H9 (cell line): ENCODE measurements at regions not wholly inside any gene's neighbourhood (a gene's known extent, or its start where the extent isn't known, plus 50 kb on each side); places are given as distances from the start of the nearest gene placed in this dataset.

Source experiments
- DNase-seq: peaks from one replicate; pipeline ENCODE4 v3.0.0-alpha.2; 2017
- H2AFZ ChIP-seq: one replicate; pipeline ENCODE4 v1.6.1; 2013; ENCODE audit warnings: mild to moderate bottlenecking, low read length, control low read depth, moderate library complexity
- H2AK5ac ChIP-seq: 2 replicates; pipeline ENCODE4 v1.6.1; 2013; ENCODE audit warnings: low read length, control low read depth, mixed read lengths; ENCODE audit not compliant: insufficient read length
- H2BK120ac ChIP-seq: one replicate; pipeline ENCODE4 v1.6.1; 2013; ENCODE audit warnings: low read depth, mild to moderate bottlenecking, low read length, control low read depth, inconsistent platforms; ENCODE audit not compliant: poor library complexity, severe bottlenecking
- H2BK12ac ChIP-seq: 2 replicates; pipeline ENCODE4 v1.6.1; 2013; ENCODE audit warnings: low read length, control low read depth, mixed read lengths, low read depth; ENCODE audit not compliant: insufficient read length
- H2BK15ac ChIP-seq: 2 replicates; pipeline ENCODE4 v1.6.1; 2013; ENCODE audit warnings: low read depth, low read length, control low read depth
- H2BK20ac ChIP-seq: one replicate; pipeline ENCODE4 v1.6.1; 2013; ENCODE audit warnings: low read depth, mild to moderate bottlenecking, low read length, control low read depth, inconsistent platforms; ENCODE audit not compliant: poor library complexity, severe bottlenecking
- H2BK5ac ChIP-seq: 2 replicates; pipeline ENCODE4 v1.6.1; 2013; ENCODE audit warnings: low read length, control low read depth, mixed read lengths; ENCODE audit not compliant: insufficient read length
- H3K14ac ChIP-seq: 2 replicates; pipeline ENCODE4 v1.6.1; 2013; ENCODE audit warnings: low read length, control low read depth; ENCODE audit not compliant: insufficient read depth
- H3K18ac ChIP-seq: 2 replicates; pipeline ENCODE4 v1.6.1; 2013; ENCODE audit warnings: low read depth, mild to moderate bottlenecking, mixed read lengths, low read length, control low read depth; ENCODE audit not compliant: insufficient read length
- H3K23ac ChIP-seq: 2 replicates; pipeline ENCODE4 v1.6.1; 2013; ENCODE audit warnings: low read length, control low read depth, mixed read lengths, low read depth; ENCODE audit not compliant: insufficient read length
- H3K23me2 ChIP-seq: 2 replicates; pipeline ENCODE4 v1.6.1; 2013; ENCODE audit warnings: low read depth, mild to moderate bottlenecking, mixed read lengths, low read length, control low read depth; ENCODE audit not compliant: insufficient read length, poor library complexity, severe bottlenecking
- H3K27ac ChIP-seq: 2 replicates; pipeline ENCODE4 v1.5.1; 2013; ENCODE audit warnings: low read length, control low read depth, mixed read lengths, low read depth; ENCODE audit not compliant: insufficient read length
- H3K27me3 ChIP-seq: 2 replicates; pipeline ENCODE4 v1.6.1; 2013; ENCODE audit warnings: low read length, control low read depth, inconsistent platforms; ENCODE audit not compliant: insufficient read depth
- H3K4ac ChIP-seq: 2 replicates; pipeline ENCODE4 v1.6.1; 2013; ENCODE audit warnings: low read depth, mild to moderate bottlenecking, control low read depth, inconsistent platforms, low read length, moderate library complexity
- H3K4me1 ChIP-seq: 2 replicates; pipeline ENCODE4 v1.6.1; 2013; ENCODE audit warnings: low read length, control low read depth, inconsistent platforms; ENCODE audit not compliant: insufficient read depth
- H3K4me2 ChIP-seq: 2 replicates; pipeline ENCODE4 v1.6.1; 2013; ENCODE audit warnings: low read length, control low read depth, mixed read lengths; ENCODE audit not compliant: insufficient read length, insufficient read depth
- H3K56ac ChIP-seq: 2 replicates; pipeline ENCODE4 v1.6.1; 2013; ENCODE audit warnings: low read depth, mild to moderate bottlenecking, mixed read lengths, low read length, control low read depth; ENCODE audit not compliant: insufficient read length
- H3K79me1 ChIP-seq: 2 replicates; pipeline ENCODE4 v1.6.1; 2013; ENCODE audit warnings: low read depth, mild to moderate bottlenecking, moderate library complexity, low read length, control low read depth, inconsistent platforms; ENCODE audit not compliant: insufficient read depth, poor library complexity, severe bottlenecking
- H3K79me2 ChIP-seq: 2 replicates; pipeline ENCODE4 v1.6.1; 2013; ENCODE audit warnings: low read length, control low read depth, inconsistent platforms; ENCODE audit not compliant: insufficient read depth
- H3K9ac ChIP-seq: 2 replicates; pipeline ENCODE4 v1.6.1; 2013; ENCODE audit warnings: low read length, control low read depth, mixed read lengths; ENCODE audit not compliant: insufficient read length; ENCODE audit errors: extremely low read depth
- H3K9me3 ChIP-seq: one replicate; pipeline ENCODE4 v1.6.1; 2013; ENCODE audit warnings: low read depth, low read length, inconsistent platforms; ENCODE audit not compliant: control insufficient read depth
- H3T11ph ChIP-seq: one replicate; pipeline ENCODE4 v1.6.1; 2013; ENCODE audit warnings: mild to moderate bottlenecking, low read length, control low read depth, inconsistent platforms
- H4K20me1 ChIP-seq: one replicate; pipeline ENCODE4 v1.6.1; 2013; ENCODE audit not compliant: control insufficient read depth, insufficient read length, insufficient read depth
- H4K5ac ChIP-seq: 2 replicates; pipeline ENCODE4 v1.6.1; 2013; ENCODE audit warnings: low read depth, mild to moderate bottlenecking, mixed read lengths, low read length, control low read depth; ENCODE audit not compliant: insufficient read length
- H4K8ac ChIP-seq: replicated peaks from 2 replicates; pipeline ENCODE4 v1.6.1; 2013; ENCODE audit warnings: low read length, control low read depth, mixed read lengths, low read depth; ENCODE audit not compliant: insufficient read length
- H4K91ac ChIP-seq: 2 replicates; pipeline ENCODE4 v1.6.1; 2013; ENCODE audit warnings: low read depth, mild to moderate bottlenecking, moderate library complexity, mixed read lengths, low read length, control low read depth; ENCODE audit not compliant: insufficient read length
- H3K27ac Mint-ChIP-seq, 3 experiments: 2 replicates in 2 of 3; 3 replicates in 1 of 3; pipeline ENCODE4 v1.8.0; 2020 to 2021; ENCODE audit warnings: mixed read lengths in 3 of 3, mild to moderate bottlenecking in 1 of 3, moderate library complexity in 1 of 3
- H3K27me3 Mint-ChIP-seq: 2 replicates; pipeline ENCODE4 v1.8.0; 2021; ENCODE audit warnings: low read depth, mild to moderate bottlenecking, moderate library complexity, mixed read lengths
- H3K36me3 Mint-ChIP-seq, 3 experiments: 2 replicates in 2 of 3; 3 replicates in 1 of 3; pipeline ENCODE4 v1.8.0; 2020 to 2021; ENCODE audit warnings: low read depth in 3 of 3, mixed read lengths in 3 of 3; ENCODE audit not compliant: insufficient read depth in 1 of 3
- H3K4me1 Mint-ChIP-seq, 2 experiments: 2 replicates each; pipeline ENCODE4 v1.8.0; 2020; ENCODE audit warnings: mixed read lengths in 2 of 2
- H3K4me3 Mint-ChIP-seq, 2 experiments: 2 replicates in 1 of 2; 3 replicates in 1 of 2; pipeline ENCODE4 v1.8.0; 2020 to 2021; ENCODE audit warnings: mild to moderate bottlenecking in 2 of 2, mixed read lengths in 2 of 2, moderate library complexity in 1 of 2
- H3K9me3 Mint-ChIP-seq, 2 experiments: 2 replicates in 1 of 2; 3 replicates in 1 of 2; pipeline ENCODE4 v1.8.0; 2020; ENCODE audit warnings: mild to moderate bottlenecking in 2 of 2, mixed read lengths in 2 of 2, moderate library complexity in 1 of 2
- CTCF ChIP-seq: fragments of 200-600 bp; sonication (generic); conservative IDR thresholded peaks from 3 replicates; pipeline ENCODE4 v1.8.0; 2021; ENCODE audit warnings: antibody characterized with exemption, mild to moderate bottlenecking
- WGBS: extraction: QIAGEN DNeasy Blood & Tissue Kit; methylation state at CpG from one replicate; pipeline ENCODE4 v1.1.7; 2013; ENCODE audit warnings: missing lambda C conversion rate, low lambda C conversion rate, mixed read lengths; ENCODE audit not compliant: insufficient read length; ENCODE audit errors: extremely low coverage; 5-methylcytosine and 5-hydroxymethylcytosine counted together

- Histone ChIP-seq H3K79me1 (no peaks in the 10 kb centered on the region), H4K20me1 (no peaks in the 10 kb centered on the region), H3K23me2 (no peaks in the 10 kb centered on the region), H3K4me2 (no peak overlapping the region), H2AK5ac (no peak overlapping the region), H3K79me2 (no peaks in the 10 kb centered on the region), H3K9ac (no peak overlapping the region), H2BK12ac (no peak overlapping the region), H3K56ac (no peak overlapping the region), H3K4me1 (no peaks in the 10 kb centered on the region), H2BK15ac (no peak overlapping the region), H3K27me3 (no peaks in the 10 kb centered on the region), H4K91ac (no peak overlapping the region), H2AFZ (no peak overlapping the region), H2BK20ac (no peak overlapping the region), H3K14ac (no peak overlapping the region), H3K27ac (no peak overlapping the region), H3K4ac (no peak overlapping the region), H3T11ph (no peak overlapping the region), H4K8ac (no peak overlapping the region), H2BK120ac (no peak overlapping the region), H4K5ac (no peak overlapping the region), H3K9me3 (no peaks in the 10 kb centered on the region), H3K18ac (no peak overlapping the region), H2BK5ac (no peak overlapping the region), H3K23ac (no peak overlapping the region)
- Mint-ChIP-seq H3K9me3 (no peaks in the 10 kb centered on the region; a peak in 1 of 5 replicates), H3K4me1 (peaks cover 0 to 9% of the 10 kb centered on the region in 2 experiments; a peak in 2 of 4 replicates), H3K4me3 (no peak overlapping the region; a peak in 1 of 5 replicates), H3K36me3 (no peaks in the 10 kb centered on the region), H3K27ac (no peak overlapping the region), H3K27me3 (no peaks in the 10 kb centered on the region; the same call in 1 of the 2 replicates)
- peak; percentile 21; the same call in 2 of the 3 replicates for TF ChIP-seq CTCF
- WGBS, result no CpG with 5 or more reads among the region's 4 CpGs
- DNase-seq, result no peak
These were observed 108.7 kb upstream of the VSTM2B start for GRCh38 chr19:29417048-29417447.
